ENCODE measurements at regions not wholly inside any gene's neighbourhood (a gene's known extent, or its start where the extent isn't known, plus 50 kb on each side); places are given as distances from the start of the nearest gene placed in this dataset.
A peak's percentile ranks its signal among the peaks of the same experiment; 100 is the strongest.
"Not testable (repeated sequence)": the region's sequence is repeated elsewhere in the genome, so short reads cannot be mapped to it uniquely, and the experiment has no call there.

GRCh38 chr3:140857993-140858392 is 83.6 kb upstream of the SLC25A36 start:
- no peak for TF ChIP-seq CTCF (IDR thresholded peaks at IDR 0.05; ENCODE audit: insufficient read depth, low read length, severe bottlenecking)
- FAIRE-seq (no peak), DNase-seq (ENCODE audit: low read depth) (peak; percentile 18)
- Histone ChIP-seq H3K36me3 (ENCODE audit: control insufficient read depth, insufficient read depth, low read length) (no peaks in the 10 kb centered on the region), H3K4me3 (ENCODE audit: low read depth, low read length) (no peak overlapping the region), H3K27me3 (ENCODE audit: control insufficient read depth, insufficient read depth, low read length) (no peaks in the 10 kb centered on the region)

DNA sequence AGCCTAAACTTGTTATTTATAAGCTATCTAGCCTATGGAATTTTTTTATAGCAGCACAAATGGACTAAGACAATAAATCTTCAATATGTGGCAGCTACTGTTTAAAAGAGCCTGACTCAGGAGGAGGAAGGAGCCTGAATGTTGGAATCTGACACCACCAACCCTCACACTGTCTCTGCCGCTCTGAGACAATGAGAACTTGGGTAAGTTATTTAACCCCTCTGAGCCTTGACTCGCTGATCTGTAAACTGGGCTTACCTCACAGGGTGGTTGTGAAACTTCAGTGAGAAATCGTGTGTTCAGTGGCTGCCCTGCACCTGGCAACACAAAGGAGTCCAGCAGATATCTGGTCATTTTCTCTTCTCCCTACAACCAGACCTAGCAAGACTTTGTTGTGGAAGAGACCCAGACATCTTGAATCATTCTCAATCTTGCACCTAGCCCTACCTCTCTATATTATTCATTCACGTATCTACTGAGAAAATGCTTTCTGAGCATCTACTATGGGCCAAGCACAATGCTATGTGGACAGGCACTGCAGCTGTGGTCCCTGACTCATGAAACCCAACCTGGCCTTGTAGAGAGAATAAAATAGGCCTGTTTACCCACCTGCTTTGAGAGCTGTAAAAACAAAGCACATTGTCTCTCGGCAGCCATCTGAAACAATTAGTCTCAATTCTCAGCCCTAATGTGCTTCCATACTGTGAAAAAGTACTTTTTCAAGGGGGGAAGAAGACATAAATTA is 81.9 kb upstream of the SLC25A36 start:
- FAIRE-seq: no peak
- TF ChIP-seq CTCF (IDR thresholded peaks at IDR 0.05; ENCODE audit: insufficient read depth, low read length, severe bottlenecking): no peak
- DNase-seq (ENCODE audit: low read depth): no peak
- Histone ChIP-seq H3K4me3 (ENCODE audit: low read depth, low read length) (no peak overlapping the region), H3K36me3 (ENCODE audit: control insufficient read depth, insufficient read depth, low read length) (no peaks in the 10 kb centered on the region), H3K27me3 (ENCODE audit: control insufficient read depth, insufficient read depth, low read length) (no peaks in the 10 kb centered on the region)

- DNase-seq (ENCODE audit: low read depth) (peak; percentile 51), FAIRE-seq (no peak)
- H3K36me3 ChIP-seq (ENCODE audit: control insufficient read depth, insufficient read depth, low read length): no peaks in the 10 kb centered on the region
- H3K4me3 ChIP-seq (ENCODE audit: low read depth, low read length): no peak overlapping the region
- TF ChIP-seq CTCF (IDR thresholded peaks at IDR 0.05; ENCODE audit: insufficient read depth, low read length, severe bottlenecking): peak; percentile 28
- no peaks in the 10 kb centered on the region for H3K27me3 ChIP-seq (ENCODE audit: control insufficient read depth, insufficient read depth, low read length)
Observed at GRCh38 chr3:140863580-140864009, 78.0 kb upstream of the SLC25A36 start.

GRCh38 chr3:140870351-140870750 is 71.3 kb upstream of the SLC25A36 start:
- Histone ChIP-seq H3K4me3 (ENCODE audit: low read depth, low read length) (no peak overlapping the region), H3K36me3 (ENCODE audit: control insufficient read depth, insufficient read depth, low read length) (no peaks in the 10 kb centered on the region), H3K27me3 (ENCODE audit: control insufficient read depth, insufficient read depth, low read length) (no peaks in the 10 kb centered on the region)
- DNase-seq (ENCODE audit: low read depth) (no peak), FAIRE-seq (no peak)
- no peak for TF ChIP-seq CTCF (IDR thresholded peaks at IDR 0.05; ENCODE audit: insufficient read depth, low read length, severe bottlenecking)

- Histone ChIP-seq H3K36me3 (ENCODE audit: control insufficient read depth, insufficient read depth, low read length) (no peaks in the 10 kb centered on the region), H3K27me3 (ENCODE audit: control insufficient read depth, insufficient read depth, low read length) (no peaks in the 10 kb centered on the region), H3K4me3 (ENCODE audit: low read depth, low read length) (no peak overlapping the region)
- DNase-seq (ENCODE audit: low read depth) (no peak), FAIRE-seq (no peak)
- no peak for TF ChIP-seq CTCF (IDR thresholded peaks at IDR 0.05; ENCODE audit: insufficient read depth, low read length, severe bottlenecking)
Observed at GRCh38 chr3:140871022-140871421, 70.6 kb upstream of the SLC25A36 start.

DNA sequence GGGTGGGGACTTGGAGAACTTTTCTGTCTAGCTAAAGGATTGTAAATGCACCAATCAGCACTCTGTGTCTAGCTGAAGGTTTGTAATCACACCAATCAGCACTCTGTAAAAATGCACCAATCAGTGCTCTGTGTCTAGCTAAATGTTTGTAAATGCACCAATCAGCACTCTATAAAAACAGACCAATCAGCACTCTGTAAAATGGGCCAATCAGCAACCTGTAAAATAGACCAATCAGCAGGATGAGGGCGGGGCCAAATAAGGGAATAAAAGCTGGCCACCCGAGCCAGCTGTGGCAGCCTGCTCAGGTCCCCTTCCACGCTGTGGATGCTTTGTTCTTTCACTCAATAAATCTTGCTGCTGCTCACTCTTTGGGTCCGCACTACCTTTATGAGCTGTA is 69.5 kb upstream of the SLC25A36 start:
- FAIRE-seq; H3K36me3 ChIP-seq (ENCODE audit: control insufficient read depth, insufficient read depth, low read length); H3K4me3 ChIP-seq (ENCODE audit: low read depth, low read length); H3K27me3 ChIP-seq (ENCODE audit: control insufficient read depth, insufficient read depth, low read length); DNase-seq (ENCODE audit: low read depth): not testable (repeated sequence)
